ENCODE measurements at regions not wholly inside any gene's neighbourhood (a gene's known extent, or its start where the extent isn't known, plus 50 kb on each side); places are given as distances from the start of the nearest gene placed in this dataset.

DNA sequence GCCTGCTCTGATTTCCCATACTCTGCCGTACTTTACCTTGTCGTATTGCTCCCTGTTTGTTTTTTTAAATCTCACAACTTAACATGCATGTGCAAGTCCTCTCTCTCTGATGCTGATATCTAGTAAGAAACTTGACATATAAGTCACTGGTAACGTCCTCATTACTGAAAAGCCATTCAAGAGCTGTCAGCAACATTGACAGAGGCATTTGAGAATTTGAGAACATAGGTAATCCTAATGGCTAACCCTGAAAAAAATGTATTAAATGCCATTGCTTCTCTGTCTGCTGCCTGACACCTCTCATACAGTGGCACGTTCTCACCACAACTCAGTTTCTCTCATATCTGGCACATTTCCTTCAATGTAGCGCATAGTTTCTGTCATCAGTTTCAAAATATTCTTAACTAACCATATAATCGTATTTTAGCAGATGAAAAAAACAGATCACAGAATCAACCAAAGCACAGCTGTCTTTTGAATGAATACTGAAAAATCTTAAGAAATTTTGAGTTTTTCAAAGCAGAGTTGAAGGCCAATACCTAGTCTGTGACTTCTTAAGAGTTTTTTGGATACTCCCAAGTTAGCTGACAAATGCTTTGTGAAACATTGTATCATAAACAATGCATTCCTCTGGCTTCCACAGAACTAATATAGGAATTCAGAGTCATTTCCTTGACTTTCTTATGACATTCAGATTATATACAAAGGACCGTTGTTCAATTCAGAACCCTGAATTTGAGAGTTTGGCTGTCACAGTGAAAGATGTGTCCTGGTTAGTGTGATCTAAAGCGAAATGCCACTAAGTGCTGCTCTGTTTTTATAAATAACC lies 996.4 kb downstream of the C4orf33 start:
- no peak overlapping the region for H3K4me3 ChIP-seq (replicated peaks in 1 of 3; ENCODE audit: low read depth in 2 of 3, low read length in 3 of 3)
- H3K9ac ChIP-seq (ENCODE audit: insufficient read depth, low read length, poor library complexity, severe bottlenecking), result no peak overlapping the region
- no peak overlapping the region for H2AFZ ChIP-seq (ENCODE audit: insufficient read depth, low read depth, low read length, poor library complexity, severe bottlenecking)
- H3K9me3 ChIP-seq (replicated peaks in 1 of 2; ENCODE audit: control insufficient read depth in 1 of 2, insufficient read depth in 1 of 2, low read length in 2 of 2), result peaks cover 0 to 15% of the 10 kb centered on the region in 2 donors
- no peaks in the 10 kb centered on the region for H3K27me3 ChIP-seq (ENCODE audit: control insufficient read depth in 2 of 2, insufficient read depth in 2 of 2, low read length in 2 of 2)
- H4K20me1 ChIP-seq (ENCODE audit: insufficient read depth, low read length), result no peaks in the 10 kb centered on the region
- peaks cover 0 to 3% (median 0%) of the 10 kb centered on the region in 3 donors for H3K27me3 Mint-ChIP-seq (ENCODE audit: low read depth in 3 of 3)
- H3K27ac Mint-ChIP-seq, result no peak overlapping the region
- H3K79me2 ChIP-seq (ENCODE audit: insufficient read depth, low read length), result no peaks in the 10 kb centered on the region
- peaks cover under 1 to 11% (median 8%) of the 10 kb centered on the region in 7 donors for H3K9me3 Mint-ChIP-seq
- intact Hi-C loops (cut with micrococcal nuclease), result no loop called here
- H3K4me3 Mint-ChIP-seq, result no peak overlapping the region
- WGBS (ENCODE audit: insufficient coverage), result 86% methylated on average over 4 of the region's 8 CpGs
- no peaks in the 10 kb centered on the region for H3K4me1 Mint-ChIP-seq
- H3K36me3 Mint-ChIP-seq, result no peaks in the 10 kb centered on the region
- no peak overlapping the region for H3K4me2 ChIP-seq (replicated peaks; ENCODE audit: extremely low read depth, low read length, poor library complexity, severe bottlenecking)
- no peaks in the 10 kb centered on the region for H3K36me3 ChIP-seq (replicated peaks in 1 of 2; ENCODE audit: control insufficient read depth in 1 of 2, insufficient read depth in 2 of 2, low read length in 2 of 2)
- no peak overlapping the region for H3K27ac ChIP-seq (ENCODE audit: low read depth in 1 of 2, low read length in 2 of 2)
- H3K4me1 ChIP-seq (ENCODE audit: control insufficient read depth in 1 of 2, insufficient read depth in 2 of 2, low read length in 2 of 2), result no peaks in the 10 kb centered on the region
- TF ChIP-seq, protein P1, sequence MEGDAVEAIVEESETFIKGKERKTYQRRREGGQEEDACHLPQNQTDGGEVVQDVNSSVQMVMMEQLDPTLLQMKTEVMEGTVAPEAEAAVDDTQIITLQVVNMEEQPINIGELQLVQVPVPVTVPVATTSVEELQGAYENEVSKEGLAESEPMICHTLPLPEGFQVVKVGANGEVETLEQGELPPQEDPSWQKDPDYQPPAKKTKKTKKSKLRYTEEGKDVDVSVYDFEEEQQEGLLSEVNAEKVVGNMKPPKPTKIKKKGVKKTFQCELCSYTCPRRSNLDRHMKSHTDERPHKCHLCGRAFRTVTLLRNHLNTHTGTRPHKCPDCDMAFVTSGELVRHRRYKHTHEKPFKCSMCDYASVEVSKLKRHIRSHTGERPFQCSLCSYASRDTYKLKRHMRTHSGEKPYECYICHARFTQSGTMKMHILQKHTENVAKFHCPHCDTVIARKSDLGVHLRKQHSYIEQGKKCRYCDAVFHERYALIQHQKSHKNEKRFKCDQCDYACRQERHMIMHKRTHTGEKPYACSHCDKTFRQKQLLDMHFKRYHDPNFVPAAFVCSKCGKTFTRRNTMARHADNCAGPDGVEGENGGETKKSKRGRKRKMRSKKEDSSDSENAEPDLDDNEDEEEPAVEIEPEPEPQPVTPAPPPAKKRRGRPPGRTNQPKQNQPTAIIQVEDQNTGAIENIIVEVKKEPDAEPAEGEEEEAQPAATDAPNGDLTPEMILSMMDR (IDR thresholded peaks at IDR 0.05), result no peak
- no peak for DNase-seq

DNA sequence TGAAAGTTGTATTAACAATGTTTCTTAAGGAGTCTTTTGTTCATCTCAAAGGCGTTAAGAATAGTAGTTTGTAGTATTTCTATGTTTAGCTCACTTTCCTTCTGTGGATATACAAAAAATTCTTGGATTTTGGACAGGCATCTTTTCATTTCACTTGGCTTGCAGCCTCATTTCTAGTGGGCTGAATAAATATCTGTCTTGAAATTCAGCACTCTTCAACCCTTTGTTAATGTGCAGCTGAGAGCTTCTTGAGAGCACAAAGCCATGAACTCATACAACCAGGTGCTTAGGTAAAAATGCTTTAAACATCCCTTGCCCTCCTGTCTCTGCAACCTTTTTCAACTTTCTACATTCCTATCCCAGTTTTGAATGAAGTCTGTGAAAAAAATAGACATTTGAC lies 1003.2 kb downstream of the C4orf33 start:
- H3K9me3 ChIP-seq (replicated peaks in 1 of 2; ENCODE audit: control insufficient read depth in 1 of 2, insufficient read depth in 1 of 2, low read length in 2 of 2), result no peaks in the 10 kb centered on the region
- no peak overlapping the region for H3K9ac ChIP-seq (ENCODE audit: insufficient read depth, low read length, poor library complexity, severe bottlenecking)
- intact Hi-C loops (cut with micrococcal nuclease), result no loop called here
- H3K4me1 Mint-ChIP-seq, result no peaks in the 10 kb centered on the region
- no peak overlapping the region for H3K27ac ChIP-seq (ENCODE audit: low read depth in 1 of 2, low read length in 2 of 2)
- no peaks in the 10 kb centered on the region for H3K27me3 Mint-ChIP-seq (ENCODE audit: low read depth in 3 of 3)
- no peaks in the 10 kb centered on the region for H3K4me1 ChIP-seq (ENCODE audit: control insufficient read depth in 1 of 2, insufficient read depth in 2 of 2, low read length in 2 of 2)
- H3K9me3 Mint-ChIP-seq, result peaks cover 0 to 2% (median 0%) of the 10 kb centered on the region in 7 donors
- H3K36me3 ChIP-seq (replicated peaks in 1 of 2; ENCODE audit: control insufficient read depth in 1 of 2, insufficient read depth in 2 of 2, low read length in 2 of 2), result no peaks in the 10 kb centered on the region
- no peaks in the 10 kb centered on the region for H3K36me3 Mint-ChIP-seq
- no peaks in the 10 kb centered on the region for H3K27me3 ChIP-seq (ENCODE audit: control insufficient read depth in 2 of 2, insufficient read depth in 2 of 2, low read length in 2 of 2)
- H3K4me3 Mint-ChIP-seq, result no peak overlapping the region
- H3K4me3 ChIP-seq (replicated peaks in 1 of 3; ENCODE audit: low read depth in 2 of 3, low read length in 3 of 3), result no peak overlapping the region
- H4K20me1 ChIP-seq (ENCODE audit: insufficient read depth, low read length), result no peaks in the 10 kb centered on the region
- TF ChIP-seq, protein P1 (IDR thresholded peaks at IDR 0.05), result no peak
- no CpG with 5 or more reads among the region's 1 CpG for WGBS (ENCODE audit: insufficient coverage)
- no peak overlapping the region for H3K27ac Mint-ChIP-seq
- no peak overlapping the region for H2AFZ ChIP-seq (ENCODE audit: insufficient read depth, low read depth, low read length, poor library complexity, severe bottlenecking)
- no peaks in the 10 kb centered on the region for H3K79me2 ChIP-seq (ENCODE audit: insufficient read depth, low read length)
- no peak for DNase-seq
- H3K4me2 ChIP-seq (replicated peaks; ENCODE audit: extremely low read depth, low read length, poor library complexity, severe bottlenecking), result no peak overlapping the region
